Neuronal stem cell (in vitro differentiated cells): ENCODE measurements at regions not wholly inside any gene's neighbourhood (a gene's known extent, or its start where the extent isn't known, plus 50 kb on each side); places are given as distances from the start of the nearest gene placed in this dataset.
A peak's percentile ranks its signal among the peaks of the same experiment; 100 is the strongest.

Experiments used
- DNase-seq: peaks from one replicate; pipeline ENCODE4 v3.0.0-alpha.2; 2013; ENCODE audit warnings: low spot score
- H2AFZ ChIP-seq: one replicate; pipeline ENCODE4 v1.6.1; 2013; ENCODE audit warnings: mild to moderate bottlenecking, low read length, inconsistent platforms
- H2AK5ac ChIP-seq: 2 replicates; pipeline ENCODE4 v1.6.1; 2013; ENCODE audit warnings: low read depth, mild to moderate bottlenecking, inconsistent platforms, low read length, moderate library complexity, mixed read lengths
- H2BK120ac ChIP-seq: 2 replicates; pipeline ENCODE4 v1.6.1; 2013; ENCODE audit warnings: low read depth, mild to moderate bottlenecking, inconsistent platforms, low read length, moderate library complexity, mixed read lengths
- H2BK12ac ChIP-seq: one replicate; pipeline ENCODE4 v1.6.1; 2013; ENCODE audit warnings: low read length, inconsistent platforms
- H2BK15ac ChIP-seq: 2 replicates; pipeline ENCODE4 v1.6.1; 2013; ENCODE audit warnings: mild to moderate bottlenecking, low read length, inconsistent platforms, mixed read lengths
- H2BK5ac ChIP-seq: one replicate; pipeline ENCODE4 v1.6.1; 2013; ENCODE audit warnings: inconsistent platforms, mild to moderate bottlenecking, low read length, moderate library complexity
- H3K14ac ChIP-seq: one replicate; pipeline ENCODE4 v1.6.1; 2013; ENCODE audit warnings: low read length, inconsistent platforms
- H3K18ac ChIP-seq: 2 replicates; pipeline ENCODE4 v1.6.1; 2013; ENCODE audit warnings: low read length, inconsistent platforms
- H3K23ac ChIP-seq: 2 replicates; pipeline ENCODE4 v1.6.1; 2013; ENCODE audit warnings: low read depth, mild to moderate bottlenecking, mixed read lengths, low read length, inconsistent platforms; ENCODE audit not compliant: poor library complexity
- H3K27ac ChIP-seq: replicated peaks from 3 replicates; pipeline ENCODE4 v1.5.1; 2013; ENCODE audit warnings: low read length, inconsistent platforms
- H3K27me3 ChIP-seq, 3 experiments: 2 replicates each; pipeline ENCODE4 v1.6.1; 2013; ENCODE audit warnings: low read length in 3 of 3, mild to moderate bottlenecking in 2 of 3, inconsistent platforms in 1 of 3, low read depth in 1 of 3, mixed read lengths in 1 of 3, moderate library complexity in 1 of 3; ENCODE audit not compliant: control insufficient read depth in 3 of 3, insufficient read depth in 3 of 3
- H3K36me3 ChIP-seq, 2 donors: replicated peaks in 1 of 2; 2 replicates each; pipeline ENCODE4 v1.6.1; 2013; ENCODE audit warnings: low read length in 2 of 2; ENCODE audit not compliant: control insufficient read depth in 2 of 2, insufficient read depth in 2 of 2
- H3K4ac ChIP-seq: 2 replicates; pipeline ENCODE4 v1.6.1; 2013; ENCODE audit warnings: inconsistent platforms, mild to moderate bottlenecking, low read length, moderate library complexity
- H3K4me1 ChIP-seq, 2 donors: 1 replicate in 1 of 2; 2 replicates in 1 of 2; pipeline ENCODE4 v1.6.1; 2013; ENCODE audit warnings: low read length in 2 of 2, low read depth in 1 of 2; ENCODE audit not compliant: control insufficient read depth in 2 of 2, insufficient read depth in 1 of 2
- H3K4me2 ChIP-seq: one replicate; pipeline ENCODE4 v1.6.1; 2013; ENCODE audit warnings: mild to moderate bottlenecking, low read length, inconsistent platforms; ENCODE audit not compliant: insufficient read depth, poor library complexity, severe bottlenecking
- H3K4me3 ChIP-seq, 2 donors: 2 replicates each; pipeline ENCODE4 v1.5.1; 2013; ENCODE audit warnings: low read length in 2 of 2, mild to moderate bottlenecking in 2 of 2, inconsistent platforms in 1 of 2, moderate library complexity in 1 of 2
- H3K79me1 ChIP-seq: one replicate; pipeline ENCODE4 v1.6.1; 2013; ENCODE audit warnings: low read depth, mild to moderate bottlenecking, inconsistent platforms, low read length, moderate library complexity
- H3K9ac ChIP-seq: one replicate; pipeline ENCODE4 v1.6.1; 2013; ENCODE audit warnings: mild to moderate bottlenecking, low read depth, low read length, inconsistent platforms; ENCODE audit not compliant: poor library complexity
- H3K9me3 ChIP-seq, 2 donors: replicated peaks in 1 of 2; 2 replicates each; pipeline versions ENCODE3 to v1.6.1; 2013; ENCODE audit warnings: low read length in 2 of 2, mild to moderate bottlenecking in 2 of 2, inconsistent platforms in 1 of 2, low read depth in 1 of 2, mixed read lengths in 1 of 2, moderate library complexity in 1 of 2; ENCODE audit not compliant: control insufficient read depth in 2 of 2, insufficient read depth in 1 of 2
- H4K8ac ChIP-seq: one replicate; pipeline ENCODE4 v1.6.1; 2013; ENCODE audit warnings: low read depth, mild to moderate bottlenecking, inconsistent platforms, low read length, moderate library complexity
- H4K91ac ChIP-seq: one replicate; pipeline ENCODE4 v1.6.1; 2013; ENCODE audit warnings: low read length, low read depth, mild to moderate bottlenecking, inconsistent platforms; ENCODE audit not compliant: poor library complexity
- whole genome bisulfite sequencing, 2 donors: extraction: QIAGEN DNeasy Blood & Tissue Kit; methylation state at CpG; one replicate each; pipeline ENCODE4 v1.1.7; 2013; ENCODE audit warnings: missing lambda C conversion rate in 2 of 2, mixed read lengths in 1 of 2; ENCODE audit not compliant: insufficient read length in 2 of 2, insufficient replicate concordance in 1 of 2; ENCODE audit errors: extremely low coverage in 2 of 2; 5-methylcytosine and 5-hydroxymethylcytosine counted together

DNA sequence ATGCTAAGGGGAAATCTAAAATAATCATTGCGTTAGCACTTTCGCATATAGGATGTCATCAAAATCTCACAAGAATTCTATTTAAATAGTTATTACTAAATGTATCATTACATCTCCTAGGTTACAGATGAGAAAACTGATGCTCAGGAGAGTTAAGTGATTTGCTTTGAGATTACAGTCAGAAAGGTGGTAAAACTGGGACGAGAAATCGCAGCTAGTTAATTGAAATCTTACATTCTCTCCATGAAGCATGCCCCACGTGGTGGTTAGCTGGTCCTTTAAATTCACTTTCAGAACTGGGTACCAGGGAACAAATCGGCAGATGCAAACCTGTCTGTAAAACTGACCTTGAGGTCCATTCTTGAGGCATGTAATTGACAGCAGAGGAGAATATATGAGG is 71.8 kb upstream of the PLEKHG7 start:
- Histone ChIP-seq H2BK15ac (no peak overlapping the region), H2BK12ac (no peak overlapping the region), H2AK5ac (no peak overlapping the region), H3K9ac (no peak overlapping the region), H3K18ac (no peak overlapping the region), H3K4me1 (no peaks in the 10 kb centered on the region), H3K9me3 (no peaks in the 10 kb centered on the region), H3K4ac (no peak overlapping the region), H3K23ac (no peak overlapping the region), H3K79me1 (no peaks in the 10 kb centered on the region), H3K14ac (no peak overlapping the region), H2AFZ (no peak overlapping the region), H2BK120ac (no peak overlapping the region), H3K4me3 (no peak overlapping the region), H3K27me3 (no peaks in the 10 kb centered on the region), H3K27ac (no peak overlapping the region), H3K4me2 (no peak overlapping the region), H3K36me3 (no peaks in the 10 kb centered on the region), H2BK5ac (no peak overlapping the region), H4K91ac (no peak overlapping the region), H4K8ac (no peak overlapping the region)
- no peak for DNase-seq
- no CpG with 5 or more reads among the region's 6 CpGs for WGBS, 2 donors

DNA sequence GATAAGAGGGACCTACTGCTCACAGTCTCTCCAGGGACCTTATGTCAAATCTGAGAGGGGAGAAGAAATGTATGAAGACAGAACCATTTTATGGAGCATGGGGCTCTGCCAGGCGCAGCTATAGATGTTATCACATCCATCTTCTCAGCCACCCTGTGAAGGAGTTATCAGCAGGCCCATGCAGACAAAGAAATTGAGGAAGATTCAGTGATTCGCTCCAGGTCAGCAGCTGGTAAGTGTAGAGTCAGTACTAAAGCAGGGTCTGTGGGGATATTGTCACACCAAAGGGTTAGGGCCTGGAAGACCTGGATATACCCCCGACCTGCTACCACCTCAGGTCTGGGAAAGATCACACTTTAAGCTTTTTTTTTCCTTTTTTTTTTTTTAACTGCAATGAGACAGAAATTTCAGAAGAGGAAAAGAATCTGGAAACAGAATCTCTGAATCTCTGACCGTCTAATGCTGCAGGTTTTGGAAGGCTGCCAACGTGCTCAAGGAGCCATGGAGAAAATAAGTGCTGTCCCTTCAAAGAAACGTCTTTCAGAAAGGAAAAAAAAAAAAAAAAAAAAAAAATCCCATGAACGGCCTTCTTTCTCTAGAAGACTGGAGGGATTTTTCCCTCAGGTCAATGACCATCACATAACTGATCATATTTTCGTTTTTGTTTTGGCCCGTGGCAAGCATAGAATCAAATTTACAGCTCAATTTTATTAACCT is 73.3 kb upstream of the PLEKHG7 start:
- WGBS, 2 donors, result no CpG with 5 or more reads among the region's 9 CpGs
- H2AK5ac ChIP-seq, result no peak overlapping the region
- H2BK5ac ChIP-seq, result no peak overlapping the region
- no peak overlapping the region for H2BK12ac ChIP-seq
- no peak overlapping the region for H3K4me2 ChIP-seq
- peak overlapping the region; percentile 30 for H3K18ac ChIP-seq
- H3K9me3 ChIP-seq, result no peaks in the 10 kb centered on the region
- H2AFZ ChIP-seq, result no peak overlapping the region
- H3K4me3 ChIP-seq, result no peak overlapping the region
- no peak overlapping the region for H3K4ac ChIP-seq
- no peak for DNase-seq
- H4K8ac ChIP-seq, result no peak overlapping the region
- no peak overlapping the region for H3K27ac ChIP-seq
- H3K14ac ChIP-seq, result no peak overlapping the region
- no peaks in the 10 kb centered on the region for H3K36me3 ChIP-seq
- no peak overlapping the region for H2BK15ac ChIP-seq
- no peak overlapping the region for H2BK120ac ChIP-seq
- H3K4me1 ChIP-seq, result no peaks in the 10 kb centered on the region
- H3K9ac ChIP-seq, result no peak overlapping the region
- H4K91ac ChIP-seq, result no peak overlapping the region
- H3K23ac ChIP-seq, result no peak overlapping the region
- no peaks in the 10 kb centered on the region for H3K27me3 ChIP-seq
- no peaks in the 10 kb centered on the region for H3K79me1 ChIP-seq

- no peak overlapping the region for H2BK120ac ChIP-seq
- no peak overlapping the region for H3K14ac ChIP-seq
- no peaks in the 10 kb centered on the region for H3K36me3 ChIP-seq
- no peaks in the 10 kb centered on the region for H3K27me3 ChIP-seq
- H2AK5ac ChIP-seq, result no peak overlapping the region
- H2BK15ac ChIP-seq, result no peak overlapping the region
- no peak overlapping the region for H2BK5ac ChIP-seq
- H3K18ac ChIP-seq, result no peak overlapping the region
- no CpG with 5 or more reads among the region's 2 CpGs for WGBS, 2 donors
- H3K4me3 ChIP-seq, result no peak overlapping the region
- H2AFZ ChIP-seq, result no peak overlapping the region
- H3K4me1 ChIP-seq, result no peaks in the 10 kb centered on the region
- H4K8ac ChIP-seq, result no peak overlapping the region
- no peak overlapping the region for H3K27ac ChIP-seq
- no peak for DNase-seq
- H3K4ac ChIP-seq, result no peak overlapping the region
- H2BK12ac ChIP-seq, result no peak overlapping the region
- H3K9ac ChIP-seq, result no peak overlapping the region
- no peak overlapping the region for H3K4me2 ChIP-seq
- no peak overlapping the region for H3K23ac ChIP-seq
- H3K79me1 ChIP-seq, result no peaks in the 10 kb centered on the region
- H3K9me3 ChIP-seq, result no peaks in the 10 kb centered on the region
- H4K91ac ChIP-seq, result no peak overlapping the region
Measured at GRCh38 chr12:92628476-92628875, 74.3 kb upstream of the PLEKHG7 start.

GRCh38 chr12:92627511-92627910 is 75.3 kb upstream of the PLEKHG7 start:
- H3K9ac ChIP-seq, result no peak overlapping the region
- no peak overlapping the region for H4K8ac ChIP-seq
- no peak overlapping the region for H3K4me2 ChIP-seq
- no peak for DNase-seq
- H3K9me3 ChIP-seq, result no peaks in the 10 kb centered on the region
- no peaks in the 10 kb centered on the region for H3K36me3 ChIP-seq
- no peak overlapping the region for H3K18ac ChIP-seq
- no peak overlapping the region for H2BK15ac ChIP-seq
- no peak overlapping the region for H3K23ac ChIP-seq
- H3K4ac ChIP-seq, result no peak overlapping the region
- H2BK120ac ChIP-seq, result no peak overlapping the region
- no peak overlapping the region for H4K91ac ChIP-seq
- no peak overlapping the region for H3K4me3 ChIP-seq
- H3K14ac ChIP-seq, result no peak overlapping the region
- H3K4me1 ChIP-seq, result no peaks in the 10 kb centered on the region
- H3K79me1 ChIP-seq, result no peaks in the 10 kb centered on the region
- no peak overlapping the region for H2BK5ac ChIP-seq
- WGBS, 2 donors, result no CpG with 5 or more reads among the region's 2 CpGs
- no peaks in the 10 kb centered on the region for H3K27me3 ChIP-seq
- H2BK12ac ChIP-seq, result no peak overlapping the region
- H2AFZ ChIP-seq, result no peak overlapping the region
- no peak overlapping the region for H3K27ac ChIP-seq
- H2AK5ac ChIP-seq, result no peak overlapping the region
